ENCODE measurements at regions not wholly inside any gene's neighbourhood (a gene's known extent, or its start where the extent isn't known, plus 50 kb on each side); places are given as distances from the start of the nearest gene placed in this dataset.
"Not testable (repeated sequence)": the region's sequence is repeated elsewhere in the genome, so short reads cannot be mapped to it uniquely, and the experiment has no call there.

DNA sequence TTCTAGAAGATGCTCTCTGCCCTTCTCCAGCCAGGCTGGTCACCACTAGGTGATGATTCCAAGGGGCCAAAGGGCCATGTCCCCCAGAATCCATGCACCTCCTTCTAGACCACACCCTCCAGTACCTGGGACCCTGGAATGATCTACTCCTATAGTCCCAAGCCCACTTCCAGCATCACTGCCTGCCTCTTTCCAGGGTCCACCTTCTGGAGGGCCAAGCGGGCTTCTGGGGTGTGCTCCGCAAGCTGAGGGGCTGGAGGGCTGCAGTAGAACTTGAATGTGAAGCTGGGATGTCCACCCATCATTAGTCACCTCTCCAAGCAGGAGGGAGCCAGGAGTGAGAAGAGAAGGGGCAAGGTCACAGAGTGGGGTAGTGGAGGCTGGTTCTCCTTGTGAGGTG lies 234.4 kb upstream of the MYO3A start:
- no peak for DNase-seq
- H3K27me3 ChIP-seq: no peaks in the 10 kb centered on the region
- no peak overlapping the region for H3K4me3 ChIP-seq
- no peaks in the 10 kb centered on the region for H3K36me3 ChIP-seq
- no peaks in the 10 kb centered on the region for H3K9me3 ChIP-seq

DNA sequence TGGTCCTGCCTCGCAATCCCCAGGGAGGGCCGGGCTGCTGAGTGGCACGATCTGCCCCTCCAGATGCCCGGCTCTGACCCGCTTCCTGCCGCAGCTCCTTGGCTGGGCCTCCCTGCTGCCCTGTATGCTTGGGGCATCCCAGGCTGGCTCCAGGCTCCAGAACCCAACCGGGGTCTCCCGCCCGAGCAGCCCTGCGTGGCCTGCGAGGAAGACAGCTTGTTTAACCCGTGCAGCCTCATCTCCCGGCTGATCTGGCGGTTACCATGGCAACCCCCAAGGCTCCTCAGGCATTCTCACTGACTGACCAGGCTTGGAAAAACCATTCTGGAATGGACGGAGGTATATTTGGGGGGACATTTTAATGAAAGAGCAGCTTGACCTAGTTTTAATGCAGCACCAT lies 232.4 kb upstream of the MYO3A start:
- no peaks in the 10 kb centered on the region for H3K27me3 ChIP-seq
- H3K9me3 ChIP-seq: no peaks in the 10 kb centered on the region
- H3K4me3 ChIP-seq: no peak overlapping the region
- H3K36me3 ChIP-seq: no peaks in the 10 kb centered on the region
- no peak for DNase-seq

- no peaks in the 10 kb centered on the region for H3K27me3 ChIP-seq
- H3K4me3 ChIP-seq: no peak overlapping the region
- DNase-seq: no peak
- H3K9me3 ChIP-seq: no peaks in the 10 kb centered on the region
- H3K36me3 ChIP-seq: no peaks in the 10 kb centered on the region
These were observed 229.4 kb upstream of the MYO3A start for GRCh38 chr10:25704622-25705021.

DNA sequence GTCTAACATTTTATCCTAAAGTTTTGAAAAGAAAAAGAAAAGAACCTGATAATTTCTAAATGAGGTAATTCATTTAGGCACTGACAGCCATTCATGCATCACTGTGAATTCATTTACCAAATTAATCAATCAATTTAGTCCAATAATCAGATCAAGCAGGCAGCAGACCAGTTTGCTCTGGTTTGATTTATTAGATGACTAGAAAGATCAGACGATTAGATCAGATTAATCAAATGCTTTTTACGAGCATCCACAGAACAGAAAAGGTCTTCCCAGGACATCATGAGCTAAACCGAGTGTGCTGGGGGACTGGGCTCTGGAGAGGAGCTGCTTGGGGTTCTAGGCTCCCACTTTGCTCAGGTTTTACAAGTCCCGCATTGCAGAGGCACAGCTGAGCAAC lies 226.5 kb upstream of the MYO3A start:
- H3K4me3 ChIP-seq: no peak overlapping the region
- H3K27me3 ChIP-seq: no peaks in the 10 kb centered on the region
- DNase-seq: no peak
- no peaks in the 10 kb centered on the region for H3K9me3 ChIP-seq
- H3K36me3 ChIP-seq: no peaks in the 10 kb centered on the region

- DNase-seq: no peak
- Histone ChIP-seq H3K9me3 (no peaks in the 10 kb centered on the region), H3K27me3 (no peaks in the 10 kb centered on the region), H3K36me3 (no peaks in the 10 kb centered on the region), H3K4me3 (no peak overlapping the region)
These were observed 225.9 kb upstream of the MYO3A start for GRCh38 chr10:25707976-25708671.

DNA sequence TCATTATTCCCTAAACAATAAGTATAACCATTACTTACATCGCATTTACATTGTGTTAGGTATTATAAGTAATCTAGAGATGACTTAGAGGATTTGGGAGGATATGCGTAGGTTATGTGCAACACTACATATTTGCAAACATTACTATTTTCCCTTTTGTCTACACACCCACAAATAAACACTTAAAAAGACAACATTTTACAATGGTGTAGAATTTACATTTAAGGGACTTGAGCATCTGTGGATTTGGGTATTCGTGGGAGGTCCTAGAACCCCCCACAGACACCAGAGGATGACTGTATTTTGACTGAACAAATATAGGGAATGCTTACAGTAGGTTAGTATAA lies 220.2 kb upstream of the MYO3A start:
- H3K36me3 ChIP-seq: no peaks in the 10 kb centered on the region
- H3K27me3 ChIP-seq: no peaks in the 10 kb centered on the region
- DNase-seq: no peak
- H3K4me3 ChIP-seq: no peak overlapping the region
- no peaks in the 10 kb centered on the region for H3K9me3 ChIP-seq

- Histone ChIP-seq H3K9me3 (no peaks in the 10 kb centered on the region), H3K27me3 (no peaks in the 10 kb centered on the region), H3K4me3 (no peak overlapping the region), H3K36me3 (no peaks in the 10 kb centered on the region)
- no peak for DNase-seq
These were observed 209.8 kb upstream of the MYO3A start for GRCh38 chr10:25724241-25724640.

- Histone ChIP-seq H3K36me3 (no peaks in the 10 kb centered on the region), H3K4me3 (no peak overlapping the region), H3K27me3 (0 out of 2 replicates have a peak, but pooled peaks cover 2% of the 10 kb centered on the region), H3K9me3 (no peaks in the 10 kb centered on the region)
- DNase-seq: no peak
These were observed 207.9 kb upstream of the MYO3A start for GRCh38 chr10:25725917-25726716.

GRCh38 chr10:25738776-25739175 lies 195.3 kb upstream of the MYO3A start:
- Histone ChIP-seq H3K4me3 (no peak overlapping the region), H3K9me3 (no peaks in the 10 kb centered on the region), H3K27me3 (0 out of 2 replicates have a peak, but pooled peaks cover 5% of the 10 kb centered on the region), H3K36me3 (no peaks in the 10 kb centered on the region)
- DNase-seq: no peak

DNA sequence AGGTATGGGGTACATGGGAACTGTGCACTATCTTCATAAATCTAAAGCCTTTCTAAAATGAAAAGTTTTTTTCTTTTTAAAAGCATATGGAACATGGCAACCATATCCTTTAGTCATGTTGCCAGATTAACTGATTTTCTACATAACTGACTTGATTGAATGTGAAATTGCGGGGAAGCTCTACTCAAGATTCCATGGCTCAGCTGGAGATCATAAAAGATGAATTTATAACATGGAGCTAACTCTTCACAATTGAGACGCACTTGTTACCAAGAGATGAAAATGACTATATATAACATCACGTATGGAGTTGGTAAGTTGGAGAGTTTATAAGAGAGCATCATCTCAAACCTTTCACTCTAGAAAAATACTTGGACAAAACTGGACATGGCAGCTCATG lies 190.2 kb upstream of the MYO3A start:
- Histone ChIP-seq H3K27me3 (no peaks in the 10 kb centered on the region), H3K36me3 (no peaks in the 10 kb centered on the region), H3K9me3 (no peaks in the 10 kb centered on the region), H3K4me3 (no peak overlapping the region)
- no peak for DNase-seq

DNA sequence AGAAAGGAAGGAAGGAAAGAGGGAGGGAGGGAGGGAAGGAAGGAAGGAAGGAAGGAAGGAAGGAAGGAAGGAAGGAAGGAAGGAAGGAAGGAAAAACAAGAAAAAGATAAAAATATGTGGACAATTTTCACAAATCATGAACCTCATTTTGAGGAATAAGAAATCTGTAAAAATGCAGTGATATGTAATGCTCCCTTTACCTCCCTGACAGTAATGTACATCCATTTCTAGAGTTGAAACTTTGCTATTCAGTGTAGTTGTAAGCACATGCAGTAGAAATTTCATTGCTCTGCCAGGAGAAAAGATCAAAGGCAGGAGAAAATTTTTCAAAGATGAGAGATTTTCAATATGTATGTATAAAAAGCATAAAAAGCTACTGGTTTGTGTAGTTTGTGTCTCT lies 189.5 kb upstream of the MYO3A start:
- Histone ChIP-seq H3K9me3 (no peaks in the 10 kb centered on the region), H3K36me3 (no peaks in the 10 kb centered on the region), H3K27me3 (no peaks in the 10 kb centered on the region), H3K4me3 (no peak overlapping the region)
- DNase-seq: no peak

- H3K36me3 ChIP-seq: no peaks in the 10 kb centered on the region
- H3K9me3 ChIP-seq: no peaks in the 10 kb centered on the region
- no peak for DNase-seq
- H3K4me3 ChIP-seq: no peak overlapping the region
- H3K27me3 ChIP-seq: no peaks in the 10 kb centered on the region
These were observed 188.1 kb upstream of the MYO3A start for GRCh38 chr10:25745976-25746375.

- no peaks in the 10 kb centered on the region for H3K27me3 ChIP-seq
- no peaks in the 10 kb centered on the region for H3K36me3 ChIP-seq
- peak; percentile 47 for DNase-seq
- H3K9me3 ChIP-seq: no peaks in the 10 kb centered on the region
- no peak overlapping the region for H3K4me3 ChIP-seq
These were observed 186.9 kb upstream of the MYO3A start for GRCh38 chr10:25747084-25747483.

DNA sequence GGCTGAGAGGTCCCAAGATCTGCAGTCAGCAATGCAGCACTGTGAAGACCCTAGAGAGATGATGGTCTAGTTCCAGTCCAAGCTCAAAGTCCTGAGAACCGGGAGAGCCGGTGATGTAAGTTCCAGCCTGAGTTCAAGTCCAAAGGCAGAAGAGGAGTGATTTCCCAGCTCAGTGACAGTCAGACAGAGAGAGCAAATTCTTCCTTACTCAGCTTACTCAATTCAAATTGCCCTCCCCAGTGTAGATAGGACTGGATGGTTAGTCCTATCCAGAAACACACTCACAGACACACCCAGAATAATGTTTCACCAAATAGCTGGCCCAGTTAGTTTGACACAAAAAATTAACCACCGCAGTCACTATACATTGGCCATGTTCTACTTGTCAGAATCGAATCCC lies 185.5 kb upstream of the MYO3A start:
- Histone ChIP-seq H3K36me3 (no peaks in the 10 kb centered on the region), H3K27me3 (no peaks in the 10 kb centered on the region), H3K9me3 (no peaks in the 10 kb centered on the region), H3K4me3 (no peak overlapping the region)
- DNase-seq: no peak

GRCh38 chr10:25753776-25754175 lies 180.3 kb upstream of the MYO3A start:
- Histone ChIP-seq H3K4me3 (no peak overlapping the region), H3K27me3 (no peaks in the 10 kb centered on the region), H3K36me3 (no peaks in the 10 kb centered on the region), H3K9me3 (no peaks in the 10 kb centered on the region)
- peak; percentile 8 for DNase-seq

- H3K9me3 ChIP-seq, H3K27me3 ChIP-seq, H3K36me3 ChIP-seq, H3K4me3 ChIP-seq, DNase-seq: not testable (repeated sequence)
These were observed 178.2 kb upstream of the MYO3A start for GRCh38 chr10:25755874-25756273.

- H3K9me3 ChIP-seq: no peaks in the 10 kb centered on the region
- DNase-seq: no peak
- no peak overlapping the region for H3K4me3 ChIP-seq
- no peaks in the 10 kb centered on the region for H3K27me3 ChIP-seq
- H3K36me3 ChIP-seq: no peaks in the 10 kb centered on the region
These were observed 177.2 kb upstream of the MYO3A start for GRCh38 chr10:25756784-25757183.

- Histone ChIP-seq H3K27me3 (no peaks in the 10 kb centered on the region; the same call in 1 of the 2 replicates), H3K9me3 (no peaks in the 10 kb centered on the region), H3K4me3 (no peak overlapping the region), H3K36me3 (no peaks in the 10 kb centered on the region)
- no peak for DNase-seq
These were observed 176.0 kb upstream of the MYO3A start for GRCh38 chr10:25758041-25758457.

Measured in MG63 (cell line).